SK-N-SH (cell line): ENCODE measurements at regions not wholly inside any gene's neighbourhood (a gene's known extent, or its start where the extent isn't known, plus 50 kb on each side); places are given as distances from the start of the nearest gene placed in this dataset.

Experiments used
- CTCF ChIA-PET: fragments of 300-600, 350-600 bp; formaldehyde crosslinking; extraction: SDS; loops from one replicate; lab custom pipeline; 2021; lab: Yijun Ruan, JAX
- POLR2A ChIA-PET: fragments of 350-600 bp; sonication (Branson Sonifier 250); formaldehyde crosslinking; extraction: SDS; loops from one replicate; lab custom pipeline; 2020; ENCODE audit warnings: antibody characterized with exemption, inconsistent platforms; lab: Yijun Ruan, JAX
- DNase-seq: peaks from one replicate; pipeline ENCODE4 v3.0.0; 2012
- H2AFZ ChIP-seq: fragments of 200-600 bp; sonication (generic); 2 replicates; pipeline ENCODE4 v1.8.1; 2016; ENCODE audit warnings: antibody characterized with exemption, mild to moderate bottlenecking, low read depth
- H3F3A ChIP-seq: fragments of 200-600 bp; sonication (generic); replicated peaks from 2 replicates; pipeline ENCODE3; 2016; ENCODE audit warnings: antibody characterized with exemption, mild to moderate bottlenecking; ENCODE audit not compliant: insufficient read depth
- H3K27ac ChIP-seq, 2 experiments: fragments of 200-500 bp in 1 of 2; fragments of 200-600 bp in 1 of 2; sonication (Bioruptor generic) in 1 of 2; sonication (generic), shearing (Covaris generic) in 1 of 2; 2 replicates each; pipeline versions ENCODE4 v1.5.1 to v1.6.1; 2014 to 2016; ENCODE audit warnings: low read depth in 2 of 2, inconsistent platforms in 1 of 2, low read length in 1 of 2, mild to moderate bottlenecking in 1 of 2, mixed read lengths in 1 of 2
- H3K27me3 ChIP-seq: fragments of 200-600 bp; sonication (generic), shearing (Covaris generic); 2 replicates; pipeline ENCODE4 v1.6.1; 2016; ENCODE audit warnings: mixed run types; ENCODE audit not compliant: insufficient read depth
- H3K36me3 ChIP-seq, 2 experiments: fragments of 200-500 bp in 1 of 2; fragments of 200-600 bp in 1 of 2; sonication (Bioruptor generic) in 1 of 2; sonication (generic) in 1 of 2; replicated peaks in 1 of 2; 2 replicates each; pipeline versions ENCODE3 to v1.5.1; 2014 to 2016; ENCODE audit warnings: low read length in 1 of 2, mild to moderate bottlenecking in 1 of 2; ENCODE audit not compliant: insufficient read depth in 2 of 2, control insufficient read depth in 1 of 2
- H3K4me1 ChIP-seq, 2 experiments: fragments of 200-500 bp in 1 of 2; fragments of 200-600 bp in 1 of 2; sonication (Bioruptor generic) in 1 of 2; sonication (generic), shearing (Covaris generic) in 1 of 2; 2 replicates each; pipeline versions ENCODE4 v1.5.1 to v1.6.1; 2014 to 2016; ENCODE audit warnings: low read depth in 1 of 2, low read length in 1 of 2, mixed run types in 1 of 2; ENCODE audit not compliant: insufficient read depth in 2 of 2, control insufficient read depth in 1 of 2
- H3K4me2 ChIP-seq: fragments of 200-600 bp; sonication (generic), shearing (Covaris generic); 2 replicates; pipeline ENCODE4 v1.6.1; 2017; ENCODE audit warnings: mixed run types
- H3K4me3 ChIP-seq, 2 experiments: fragments of 200-500 bp in 1 of 2; fragments of 200-600 bp in 1 of 2; sonication (Bioruptor generic) in 1 of 2; sonication (generic), shearing (Covaris generic) in 1 of 2; 2 replicates each; pipeline versions ENCODE4 v1.5.1 to v1.8.1; 2014 to 2016; ENCODE audit warnings: low read depth in 2 of 2, inconsistent platforms in 1 of 2, low read length in 1 of 2, mild to moderate bottlenecking in 1 of 2, mixed read lengths in 1 of 2, moderate library complexity in 1 of 2
- H3K79me2 ChIP-seq: fragments of 200-600 bp; sonication (generic); 2 replicates; pipeline ENCODE4 v1.8.1; 2017; ENCODE audit warnings: mild to moderate bottlenecking; ENCODE audit not compliant: insufficient read depth
- H3K9ac ChIP-seq: fragments of 200-600 bp; sonication (generic); 2 replicates; pipeline ENCODE4 v1.6.1; 2017; ENCODE audit warnings: mixed run types
- H3K9me2 ChIP-seq: fragments of 200-600 bp; sonication (generic); 2 replicates; pipeline ENCODE4 v1.6.1; 2017; ENCODE audit warnings: mixed run types
- H3K9me3 ChIP-seq: fragments of 200-600 bp; sonication (generic); 2 replicates; pipeline ENCODE4 v1.6.1; 2017; ENCODE audit warnings: mixed run types, mild to moderate bottlenecking, moderate library complexity
- H4K20me1 ChIP-seq: fragments of 200-600 bp; sonication (generic); 2 replicates; pipeline ENCODE4 v1.6.1; 2017; ENCODE audit warnings: mild to moderate bottlenecking, mixed run types; ENCODE audit not compliant: insufficient read depth
- CTCF ChIP-seq: fragments of 200-600 bp; sonication (generic); IDR thresholded peaks from 2 replicates; pipeline ENCODE4 v1.6.1; 2017; ENCODE audit warnings: antibody characterized with exemption, mild to moderate bottlenecking, moderate library complexity
- ELF1 ChIP-seq: IDR thresholded peaks from 2 replicates; pipeline ENCODE4 v1.4.0; 2012
- EP300 ChIP-seq, 2 experiments: IDR thresholded peaks; 2 replicates each; pipeline versions ENCODE4 v1.4.0 to v1.6.1; 2012; ENCODE audit warnings: borderline replicate concordance in 1 of 2, low read depth in 1 of 2, low read length in 1 of 2
- EZH2phosphoT487 ChIP-seq: fragments of 200-600 bp; sonication (generic); IDR thresholded peaks from 2 replicates; pipeline ENCODE4 v1.6.1; 2017; ENCODE audit warnings: low read depth, mixed run types, mild to moderate bottlenecking, antibody characterized with exemption, moderate library complexity, borderline replicate concordance
- FOSL2 ChIP-seq: IDR thresholded peaks from 2 replicates; pipeline ENCODE4 v1.4.0; 2012; ENCODE audit warnings: low read depth, mild to moderate bottlenecking, moderate library complexity, borderline replicate concordance
- FOXM1 ChIP-seq: IDR thresholded peaks from 2 replicates; pipeline ENCODE4 v1.4.0; 2012; ENCODE audit warnings: low read depth, mild to moderate bottlenecking
- MAX ChIP-seq: IDR thresholded peaks from 2 replicates; pipeline ENCODE4 v1.4.0; 2012; ENCODE audit warnings: low read depth
- MXI1 ChIP-seq: IDR thresholded peaks from 2 replicates; pipeline ENCODE4 v1.6.1; 2012; ENCODE audit warnings: mild to moderate bottlenecking, low read depth, low read length, improper control_type of control experiment
- NRF1 ChIP-seq: IDR thresholded peaks from 2 replicates; pipeline ENCODE4 v1.6.1; 2012; ENCODE audit warnings: low read depth, mild to moderate bottlenecking, low read length
- RAD21 ChIP-seq: IDR thresholded peaks from 2 replicates; pipeline ENCODE4 v1.6.1; 2012; ENCODE audit warnings: mild to moderate bottlenecking, low read length
- REST ChIP-seq: IDR thresholded peaks from 2 replicates; pipeline ENCODE4 v1.6.1; 2012; ENCODE audit warnings: mild to moderate bottlenecking, low read depth, low read length, moderate library complexity
- RXRA ChIP-seq: IDR thresholded peaks from 2 replicates; pipeline ENCODE4 v1.4.0; 2012; ENCODE audit warnings: low read depth, mild to moderate bottlenecking, borderline replicate concordance
- SIN3A ChIP-seq: IDR thresholded peaks from 2 replicates; pipeline ENCODE4 v1.6.1; 2012; ENCODE audit warnings: low read depth, mild to moderate bottlenecking, low read length, moderate library complexity, borderline replicate concordance
- SMC3 ChIP-seq: IDR thresholded peaks from 2 replicates; pipeline ENCODE4 v1.6.1; 2012; ENCODE audit warnings: low read depth, low read length, improper control_type of control experiment
- TAF1 ChIP-seq: IDR thresholded peaks from 2 replicates; pipeline ENCODE4 v1.6.1; 2012; ENCODE audit warnings: low read depth, mild to moderate bottlenecking, low read length, moderate library complexity, borderline replicate concordance
- TCF12 ChIP-seq: IDR thresholded peaks from 2 replicates; pipeline ENCODE4 v1.4.0; 2012
- USF1 ChIP-seq: IDR thresholded peaks from 2 replicates; pipeline ENCODE4 v1.4.0; 2012; ENCODE audit warnings: low read depth, borderline replicate concordance
- USF2 ChIP-seq: fragments of 150-350 bp; IDR thresholded peaks from 2 replicates; pipeline ENCODE4 v1.6.1; 2017; ENCODE audit warnings: antibody characterized with exemption, low read length, low read depth, borderline replicate concordance
- YY1 ChIP-seq: IDR thresholded peaks from 2 replicates; pipeline ENCODE4 v1.4.0; 2012; ENCODE audit warnings: low read depth, mild to moderate bottlenecking
- whole genome bisulfite sequencing: methylation state at CpG from one replicate; pipeline ENCODE4 v1.1.6; 2017; ENCODE audit warnings: low lambda C conversion rate; 5-methylcytosine and 5-hydroxymethylcytosine counted together

GRCh38 chr12:16844875-16845274, 238.9 kb upstream of the LMO3 start:
- no peaks in the 10 kb centered on the region for H3K27me3 ChIP-seq
- ChIA-PET POLR2A (no interaction called here), CTCF (interaction anchor here (1.0 kb wide), 1 partner anchor 9 kb away, joined by 5 read pairs; no protein-coding TSS in a partner anchor)
- H3K36me3 ChIP-seq = no peaks in the 10 kb centered on the region
- 48% methylated on average over 7 of the region's 7 CpGs for WGBS
- no peaks in the 10 kb centered on the region for H3F3A ChIP-seq
- H3K9me2 ChIP-seq = no peaks in the 10 kb centered on the region
- H3K9ac ChIP-seq = no peak overlapping the region
- H4K20me1 ChIP-seq = no peaks in the 10 kb centered on the region
- H3K4me2 ChIP-seq = no peak overlapping the region
- no peak for DNase-seq
- H3K27ac ChIP-seq = no peak overlapping the region
- no peak overlapping the region for H3K4me3 ChIP-seq
- H3K9me3 ChIP-seq = peaks cover 4% of the 10 kb centered on the region; the same call in 1 of the 2 replicates
- no peaks in the 10 kb centered on the region for H3K79me2 ChIP-seq
- no peak overlapping the region for H2AFZ ChIP-seq
- H3K4me1 ChIP-seq = no peaks in the 10 kb centered on the region; a peak in 2 of 4 replicates
- TF ChIP-seq ELF1 (no peak), RXRA (no peak), SMC3 (no peak), FOXM1 (no peak), TAF1 (no peak), MXI1 (no peak), MAX (no peak), NRF1 (no peak), USF1 (no peak)
- TF ChIP-seq, all 33 proteins: peak for 0

- POLR2A ChIA-PET = no interaction called here
- Histone ChIP-seq H3K4me2 (no peak overlapping the region), H3K9me3 (no peaks in the 10 kb centered on the region; the same call in 1 of the 2 replicates), H3F3A (no peaks in the 10 kb centered on the region), H4K20me1 (no peaks in the 10 kb centered on the region), H2AFZ (no peak overlapping the region), H3K4me3 (no peak overlapping the region), H3K27me3 (no peaks in the 10 kb centered on the region), H3K4me1 (no peaks in the 10 kb centered on the region), H3K27ac (no peak overlapping the region), H3K79me2 (no peaks in the 10 kb centered on the region), H3K9me2 (no peaks in the 10 kb centered on the region), H3K36me3 (no peaks in the 10 kb centered on the region), H3K9ac (no peak overlapping the region)
- CTCF ChIA-PET = no interaction called here
- no peak for DNase-seq
- WGBS = 11% methylated on average over 2 of the region's 2 CpGs
- TF ChIP-seq USF2 = no peak
- TF ChIP-seq CTCF = no peak
- TF ChIP-seq USF1 = no peak
- TF ChIP-seq TCF12 = no peak
- TF ChIP-seq SIN3A = no peak
- no peak for TF ChIP-seq EP300 (IDR thresholded peaks at IDR 0.05; ENCODE audit: borderline replicate concordance in 1 of 2, low read depth in 1 of 2, low read length in 1 of 2)
- TF ChIP-seq RAD21 = no peak
- no peak for TF ChIP-seq REST
- no peak for TF ChIP-seq FOSL2
- no peak for TF ChIP-seq YY1
- TF ChIP-seq EZH2phosphoT487 = no peak
- no peak for TF ChIP-seq MAX
Measured at GRCh38 chr12:16833376-16834015, 227.5 kb upstream of the LMO3 start.
